Endodermal cell (in vitro differentiated cells): ENCODE measurements at regions not wholly inside any gene's neighbourhood (a gene's known extent, or its start where the extent isn't known, plus 50 kb on each side); places are given as distances from the start of the nearest gene placed in this dataset.
A peak's percentile ranks its signal among the peaks of the same experiment; 100 is the strongest.

Experiments used
- DNase-seq: peaks from one replicate; pipeline ENCODE4 v3.0.0-alpha.2; 2017
- H3K27ac ChIP-seq: 2 replicates; pipeline ENCODE4 v1.5.1; 2013; ENCODE audit warnings: mild to moderate bottlenecking, low read depth, low read length, moderate library complexity
- H3K27me3 ChIP-seq: 2 replicates; pipeline ENCODE4 v1.6.1; 2013; ENCODE audit warnings: mild to moderate bottlenecking, low read length, moderate library complexity; ENCODE audit not compliant: insufficient read depth, control insufficient read depth, poor library complexity, severe bottlenecking
- H3K36me3 ChIP-seq: 2 replicates; pipeline ENCODE4 v1.7.0; 2013; ENCODE audit warnings: mild to moderate bottlenecking, low read length, moderate library complexity; ENCODE audit not compliant: control insufficient read depth, insufficient read depth
- H3K4me1 ChIP-seq: one replicate; pipeline ENCODE4 v1.7.0; 2013; ENCODE audit warnings: low read length; ENCODE audit not compliant: control insufficient read depth, insufficient read depth
- H3K4me3 ChIP-seq: 2 replicates; pipeline ENCODE4 v1.5.1; 2013; ENCODE audit warnings: mild to moderate bottlenecking, low read length, moderate library complexity
- H3K9ac ChIP-seq: 2 replicates; pipeline ENCODE4 v1.6.1; 2013; ENCODE audit warnings: mild to moderate bottlenecking, low read length, moderate library complexity; ENCODE audit not compliant: poor library complexity, severe bottlenecking; ENCODE audit errors: extremely low read depth
- H3K9me3 ChIP-seq: 2 replicates; pipeline ENCODE4 v1.6.1; 2013; ENCODE audit warnings: mild to moderate bottlenecking, low read length, moderate library complexity; ENCODE audit not compliant: control insufficient read depth
- H3K27ac Mint-ChIP-seq: 2 replicates; pipeline ENCODE4 v1.8.0; 2020; ENCODE audit warnings: mixed read lengths
- H3K27me3 Mint-ChIP-seq: 2 replicates; pipeline ENCODE4 v1.8.0; 2021; ENCODE audit warnings: mild to moderate bottlenecking, mixed read lengths; ENCODE audit not compliant: insufficient read depth
- H3K36me3 Mint-ChIP-seq: 2 replicates; pipeline ENCODE4 v1.8.0; 2020; ENCODE audit warnings: low read depth, mixed read lengths
- H3K4me1 Mint-ChIP-seq: 2 replicates; pipeline ENCODE4 v1.8.0; 2020; ENCODE audit warnings: mixed read lengths
- H3K4me3 Mint-ChIP-seq: 2 replicates; pipeline ENCODE4 v1.8.0; 2020; ENCODE audit warnings: mild to moderate bottlenecking, moderate library complexity, mixed read lengths
- H3K9me3 Mint-ChIP-seq: 2 replicates; pipeline ENCODE4 v1.8.0; 2020; ENCODE audit warnings: mild to moderate bottlenecking, mixed read lengths
- CTCF ChIP-seq: fragments of 200-600 bp; sonication (generic); conservative IDR thresholded peaks from 2 replicates; pipeline ENCODE4 v1.5.0; 2021; ENCODE audit warnings: antibody characterized with exemption, mild to moderate bottlenecking
- WGBS, 2 experiments: methylation state at CpG; one replicate each; pipeline versions ENCODE4 v1.1.5 to v1.1.7; 2013; ENCODE audit warnings: missing lambda C conversion rate in 2 of 2, mixed read lengths in 1 of 2; ENCODE audit not compliant: insufficient coverage in 1 of 2, insufficient read length in 1 of 2; 5-methylcytosine and 5-hydroxymethylcytosine counted together

GRCh38 chr22:49037701-49038245 is 789.9 kb downstream of the BRD1 start:
- Mint-ChIP-seq H3K27me3 (no peaks in the 10 kb centered on the region), H3K9me3 (no peaks in the 10 kb centered on the region), H3K27ac (no peak overlapping the region), H3K36me3 (no peaks in the 10 kb centered on the region), H3K4me1 (no peaks in the 10 kb centered on the region), H3K4me3 (no peak overlapping the region)
- Histone ChIP-seq H3K27ac (no peak overlapping the region), H3K36me3 (no peaks in the 10 kb centered on the region), H3K4me3 (no peak overlapping the region), H3K9ac (no peak overlapping the region), H3K9me3 (no peaks in the 10 kb centered on the region), H3K4me1 (no peaks in the 10 kb centered on the region), H3K27me3 (no peaks in the 10 kb centered on the region)
- no peak for TF ChIP-seq CTCF
- DNase-seq, result no peak
- 93 to 99% methylated on average over 10 to 14 of the region's 14 CpGs for WGBS, 2 experiments

DNA sequence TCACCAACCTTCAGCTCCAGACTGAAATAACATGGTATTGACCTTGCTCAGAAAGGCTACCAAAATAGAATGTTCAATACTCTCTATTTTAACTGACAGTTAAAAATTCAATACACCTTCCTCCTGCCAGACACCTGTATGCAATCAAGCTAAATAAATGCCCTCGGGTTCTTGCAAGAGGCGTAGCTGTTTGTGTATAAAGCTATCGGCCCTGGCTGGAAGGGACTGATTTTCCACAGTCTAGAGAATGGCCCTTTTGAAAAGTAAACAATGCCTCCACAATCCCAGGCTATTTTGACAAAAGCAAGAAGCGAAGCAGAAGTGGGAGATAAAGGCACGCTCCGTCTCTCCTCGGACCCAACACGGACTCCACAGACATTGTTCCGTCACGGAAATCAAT is 791.2 kb downstream of the BRD1 start:
- Histone ChIP-seq H3K27ac (no peak overlapping the region), H3K36me3 (no peaks in the 10 kb centered on the region), H3K27me3 (no peaks in the 10 kb centered on the region), H3K4me1 (no peaks in the 10 kb centered on the region), H3K9ac (no peak overlapping the region), H3K9me3 (no peaks in the 10 kb centered on the region), H3K4me3 (no peak overlapping the region)
- Mint-ChIP-seq H3K27ac (no peak overlapping the region), H3K9me3 (no peaks in the 10 kb centered on the region), H3K4me1 (no peaks in the 10 kb centered on the region), H3K27me3 (no peaks in the 10 kb centered on the region), H3K36me3 (no peaks in the 10 kb centered on the region), H3K4me3 (no peak overlapping the region)
- no peak for TF ChIP-seq CTCF
- no peak for DNase-seq
- WGBS, 2 experiments, result 81 to 96% methylated on average over 7 to 9 of the region's 10 CpGs

DNA sequence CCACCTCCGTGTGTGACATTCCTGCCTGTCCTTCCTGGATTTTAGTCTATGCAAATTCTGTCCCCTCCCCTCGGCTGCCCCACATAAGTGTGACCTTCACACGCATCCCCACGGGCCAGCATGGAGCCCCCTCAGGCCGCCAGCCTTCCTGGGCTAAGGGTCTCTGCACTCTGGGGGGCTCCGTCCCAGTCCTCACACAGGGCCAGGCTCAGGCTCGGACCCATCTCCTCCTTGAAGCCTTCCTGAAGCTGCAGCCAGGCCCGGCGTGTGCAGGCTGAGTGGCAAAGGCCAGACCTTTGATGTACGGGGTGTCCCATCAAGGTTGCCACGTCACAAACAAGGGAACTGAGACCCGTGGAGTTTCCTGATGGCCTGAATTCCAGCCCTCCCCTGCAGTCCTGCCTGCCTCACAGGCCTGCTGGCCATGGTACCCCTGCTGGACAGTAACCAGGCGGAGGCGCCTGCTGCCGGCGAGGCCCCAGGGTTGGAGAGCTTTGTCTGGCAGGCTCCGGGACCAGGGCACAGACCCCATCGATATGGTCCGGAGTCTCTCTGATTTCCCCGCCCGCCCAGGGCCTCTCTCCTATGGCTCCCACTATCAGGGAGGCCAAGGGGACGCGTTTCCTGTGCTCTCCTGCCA is 791.7 kb downstream of the BRD1 start:
- Histone ChIP-seq H3K9me3 (no peaks in the 10 kb centered on the region), H3K4me1 (no peaks in the 10 kb centered on the region), H3K27me3 (no peaks in the 10 kb centered on the region), H3K9ac (no peak overlapping the region), H3K4me3 (no peak overlapping the region), H3K27ac (no peak overlapping the region), H3K36me3 (no peaks in the 10 kb centered on the region)
- 88 to 89% methylated on average over 17 to 23 of the region's 23 CpGs for WGBS, 2 experiments
- H3K36me3 Mint-ChIP-seq, result no peaks in the 10 kb centered on the region
- no peaks in the 10 kb centered on the region for H3K9me3 Mint-ChIP-seq
- H3K4me1 Mint-ChIP-seq, result no peaks in the 10 kb centered on the region
- peak; percentile 14 for TF ChIP-seq CTCF
- H3K27ac Mint-ChIP-seq, result no peak overlapping the region
- no peaks in the 10 kb centered on the region for H3K27me3 Mint-ChIP-seq
- no peak overlapping the region for H3K4me3 Mint-ChIP-seq
- no peak for DNase-seq
